Activated T-helper 1 cell treated with Interleukin-2 at 50 U/mL for 16 hours (primary cell): ENCODE measurements at regions not wholly inside any gene's neighbourhood (a gene's known extent, or its start where the extent isn't known, plus 50 kb on each side); places are given as distances from the start of the nearest gene placed in this dataset.
"Not testable (repeated sequence)": the region's sequence is repeated elsewhere in the genome, so short reads cannot be mapped to it uniquely, and the experiment has no call there.

ENCODE experiments used
- DNase-seq: peaks from one replicate; pipeline ENCODE4 v3.0.0-alpha.2; 2020; ENCODE audit warnings: low read depth

GRCh38 chr2:234406085-234406484 is 90.8 kb downstream of the ARL4C start:
- no peak for DNase-seq

GRCh38 chr2:234405462-234405861 is 91.4 kb downstream of the ARL4C start:
- no peak for DNase-seq

- DNase-seq: no peak
These were observed 91.9 kb downstream of the ARL4C start for GRCh38 chr2:234404957-234405356.

GRCh38 chr2:234403751-234404150 is 93.1 kb downstream of the ARL4C start:
- no peak for DNase-seq

GRCh38 chr2:234403074-234403473 is 93.8 kb downstream of the ARL4C start:
- no peak for DNase-seq

- no peak for DNase-seq
These were observed 95.5 kb downstream of the ARL4C start for GRCh38 chr2:234401426-234401825.

- DNase-seq: no peak
These were observed 97.2 kb downstream of the ARL4C start for GRCh38 chr2:234399451-234400246.

GRCh38 chr2:234398531-234398930 is 98.3 kb downstream of the ARL4C start:
- DNase-seq: no peak

- no peak for DNase-seq
These were observed 100.9 kb downstream of the ARL4C start for GRCh38 chr2:234395891-234396420.

GRCh38 chr2:234394450-234394849 is 102.4 kb downstream of the ARL4C start:
- no peak for DNase-seq

GRCh38 chr2:234393354-234393753 is 103.5 kb downstream of the ARL4C start:
- no peak for DNase-seq

- no peak for DNase-seq
These were observed 104.8 kb downstream of the ARL4C start for GRCh38 chr2:234392041-234392615.

- DNase-seq: no peak
These were observed 105.3 kb downstream of the ARL4C start for GRCh38 chr2:234391625-234392024.

GRCh38 chr2:234389661-234390060 is 107.2 kb downstream of the ARL4C start:
- DNase-seq: not testable (repeated sequence)

- DNase-seq: no peak
These were observed 108.3 kb downstream of the ARL4C start for GRCh38 chr2:234388591-234388990.

- DNase-seq: no peak
These were observed 109.9 kb downstream of the ARL4C start for GRCh38 chr2:234386971-234387370.

GRCh38 chr2:234382131-234382530 is 114.8 kb downstream of the ARL4C start:
- DNase-seq: no peak

- DNase-seq: not testable (repeated sequence)
These were observed 117.9 kb downstream of the ARL4C start for GRCh38 chr2:234378958-234379357.

- DNase-seq: no peak
These were observed 118.4 kb downstream of the ARL4C start for GRCh38 chr2:234378440-234378839.

- no peak for DNase-seq
These were observed 119.0 kb downstream of the ARL4C start for GRCh38 chr2:234377761-234378391.

GRCh38 chr2:234376229-234376628 is 120.7 kb downstream of the ARL4C start:
- no peak for DNase-seq

- DNase-seq: no peak
These were observed 121.6 kb downstream of the ARL4C start for GRCh38 chr2:234375176-234375880.
